RKO (cell line): ENCODE measurements at regions not wholly inside any gene's neighbourhood (a gene's known extent, or its start where the extent isn't known, plus 50 kb on each side); places are given as distances from the start of the nearest gene placed in this dataset.

Experiments used
- DNase-seq: peaks from one replicate; pipeline ENCODE4 v3.0.0-alpha.2; 2016; ENCODE audit warnings: low spot score

GRCh38 chr6:84524636-84525035 lies 239.8 kb downstream of the TBX18 start:
- peak; percentile 23 for DNase-seq

GRCh38 chr6:84522135-84522549 lies 242.3 kb downstream of the TBX18 start:
- peak; percentile 52 for DNase-seq

DNA sequence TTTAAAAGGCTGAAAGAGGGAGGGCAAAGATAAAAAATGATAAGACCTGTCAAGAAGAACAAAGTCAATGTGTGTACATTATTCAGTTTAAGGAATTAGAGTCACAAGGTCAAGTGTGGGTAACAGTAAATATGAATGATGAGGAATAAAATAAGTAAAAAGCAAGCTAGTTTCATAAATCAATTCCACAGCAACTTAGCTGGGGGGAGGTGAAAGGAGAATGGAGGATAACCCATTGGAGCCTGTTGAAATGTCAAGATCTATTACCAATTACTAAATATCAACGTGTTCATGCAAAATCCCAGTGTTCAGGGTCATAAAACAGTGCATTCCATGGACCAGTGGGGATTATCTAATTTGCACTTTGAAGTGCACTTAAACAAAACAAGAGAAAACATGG lies 242.9 kb downstream of the TBX18 start:
- no peak for DNase-seq

GRCh38 chr6:84517741-84518530 lies 246.5 kb downstream of the TBX18 start:
- no peak for DNase-seq

- no peak for DNase-seq
Observed at GRCh38 chr6:84516154-84516553, 248.2 kb downstream of the TBX18 start.

DNA sequence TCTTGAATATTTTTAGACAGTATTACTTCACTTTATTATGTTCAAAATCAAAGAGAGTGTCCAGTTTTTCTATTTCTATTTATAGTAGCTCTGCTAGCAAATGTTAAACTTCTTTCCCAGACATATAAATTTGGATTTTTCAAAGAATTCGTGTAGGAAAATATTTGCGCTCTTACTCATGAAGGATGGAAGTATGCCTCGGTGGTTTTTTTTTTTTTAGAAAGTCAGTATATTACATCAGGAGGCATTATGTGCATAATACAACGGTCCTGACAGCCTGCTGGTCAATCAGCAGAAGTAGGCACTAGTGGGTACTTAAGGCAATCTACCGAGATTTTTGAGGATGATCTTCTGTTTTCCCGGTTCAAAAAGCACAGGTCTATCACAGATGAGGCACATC lies 249.3 kb downstream of the TBX18 start:
- no peak for DNase-seq

GRCh38 chr6:84514089-84514971 lies 250.1 kb downstream of the TBX18 start:
- DNase-seq, result no peak

DNA sequence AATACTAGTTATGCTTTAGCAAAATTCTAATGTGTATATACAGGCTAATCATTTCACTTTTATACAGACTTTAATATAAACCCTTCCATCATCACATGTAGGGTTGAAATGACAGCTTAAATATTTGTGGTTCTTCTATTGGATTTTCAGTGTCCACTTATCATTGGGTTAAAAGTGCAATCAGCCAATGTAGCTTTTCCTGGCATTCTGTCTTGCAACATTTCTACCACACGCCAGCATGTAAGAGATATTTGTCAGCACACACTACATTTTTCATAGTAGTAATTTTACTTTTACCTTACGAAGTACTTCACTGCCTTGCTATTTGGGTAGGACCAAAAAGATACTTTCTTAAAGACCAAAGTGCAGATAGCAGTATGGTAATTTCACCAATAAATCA lies 252.0 kb downstream of the TBX18 start:
- DNase-seq, result no peak

- no peak for DNase-seq
Observed at GRCh38 chr6:84511929-84512328, 252.5 kb downstream of the TBX18 start.

- DNase-seq, result no peak
Observed at GRCh38 chr6:84508981-84509380, 255.4 kb downstream of the TBX18 start.

- DNase-seq, result no peak
Observed at GRCh38 chr6:84508334-84508733, 256.1 kb downstream of the TBX18 start.

GRCh38 chr6:84504025-84504424 lies 260.4 kb downstream of the TBX18 start:
- DNase-seq, result no peak

- DNase-seq, result no peak
Observed at GRCh38 chr6:84501315-84501714, 263.1 kb downstream of the TBX18 start.

GRCh38 chr6:84500726-84501125 lies 263.7 kb downstream of the TBX18 start:
- DNase-seq, result no peak

- no peak for DNase-seq
Observed at GRCh38 chr6:84498905-84499304, 265.5 kb downstream of the TBX18 start.

DNA sequence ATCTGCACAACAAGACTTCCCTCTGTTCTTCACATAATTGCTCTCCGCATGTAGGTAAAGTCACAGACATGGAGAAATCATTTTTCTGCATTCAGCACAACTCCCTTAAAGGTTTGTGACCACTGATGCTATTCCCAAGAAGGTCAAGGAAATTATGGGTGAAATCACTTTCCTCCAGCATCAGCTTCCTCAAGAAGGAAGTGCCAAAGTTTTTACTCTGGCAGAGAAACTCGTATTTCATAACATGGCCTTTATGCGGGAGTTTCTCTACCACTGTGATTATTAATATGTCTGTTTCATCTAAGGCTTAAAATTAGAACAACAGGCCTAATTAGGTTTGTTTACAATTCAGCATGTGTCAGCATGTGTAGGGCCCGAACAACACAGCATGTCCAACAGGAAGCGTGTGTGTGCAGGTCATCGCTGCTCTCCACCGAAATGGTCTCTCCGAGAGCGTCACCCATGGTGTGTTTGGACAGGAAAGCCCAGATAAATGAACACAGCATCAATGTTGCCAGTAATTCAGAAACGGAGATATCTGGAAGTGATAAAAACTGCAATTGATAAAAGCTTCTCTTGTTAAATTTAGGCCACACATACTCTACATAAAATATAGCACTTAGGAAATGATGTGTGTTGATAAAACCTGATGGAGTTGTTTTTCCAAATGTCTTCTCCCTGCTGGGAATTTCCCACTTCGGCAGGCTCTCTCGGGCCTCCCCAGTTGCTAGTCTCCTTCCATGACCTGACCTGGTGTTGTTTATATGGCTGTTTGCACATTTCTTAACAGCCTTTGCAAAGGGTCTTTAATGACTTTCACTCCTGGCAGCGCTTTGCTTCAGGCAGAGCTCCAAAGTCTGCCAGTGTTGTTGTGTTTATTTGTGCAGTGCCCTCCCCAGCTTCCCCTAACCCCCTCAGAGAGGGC lies 265.1 kb upstream of the CEP162 start:
- no peak for DNase-seq

DNA sequence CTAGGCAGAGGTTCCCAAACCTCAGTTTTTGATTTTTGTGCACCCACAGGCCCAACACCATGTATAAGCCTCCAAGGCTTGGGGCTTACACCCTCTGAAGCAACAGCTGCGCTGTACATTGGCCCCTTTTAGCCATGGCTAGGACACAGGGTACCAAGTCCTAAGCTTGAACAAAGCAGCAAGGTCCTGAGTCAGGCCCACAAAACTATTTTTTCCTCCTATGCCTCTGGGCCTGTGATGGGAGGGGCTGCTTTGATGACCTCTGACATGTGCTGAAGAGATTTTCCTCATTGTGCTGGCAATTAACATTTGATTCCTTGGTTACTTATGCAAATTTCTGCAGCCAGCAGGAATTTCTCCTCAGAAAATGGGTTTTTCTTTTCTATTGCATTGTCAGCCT lies 262.2 kb upstream of the CEP162 start:
- no peak for DNase-seq

DNA sequence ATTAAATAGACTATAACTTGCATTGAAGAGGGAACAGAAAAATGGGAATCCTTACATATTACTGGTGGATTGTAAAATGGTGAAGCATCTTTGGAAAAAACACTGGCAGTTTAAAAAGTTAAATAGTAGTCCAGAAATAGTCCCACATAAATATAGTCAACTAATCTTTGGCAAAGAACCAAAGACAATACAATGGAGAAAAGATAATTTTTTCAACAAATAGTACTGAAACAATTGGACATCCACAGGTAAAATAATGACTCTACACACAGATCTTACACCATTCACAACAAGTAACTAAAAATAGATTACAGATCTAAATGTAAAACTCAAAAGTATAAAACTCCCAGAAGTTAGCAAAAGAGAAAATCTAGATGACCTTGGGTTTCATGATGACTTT lies 259.1 kb upstream of the CEP162 start:
- no peak for DNase-seq

GRCh38 chr6:84469144-84469543 lies 241.7 kb upstream of the CEP162 start:
- no peak for DNase-seq

GRCh38 chr6:84467296-84467695 lies 239.9 kb upstream of the CEP162 start:
- no peak for DNase-seq

- peak; percentile 55 for DNase-seq
Observed at GRCh38 chr6:84466511-84466910, 239.1 kb upstream of the CEP162 start.

DNA sequence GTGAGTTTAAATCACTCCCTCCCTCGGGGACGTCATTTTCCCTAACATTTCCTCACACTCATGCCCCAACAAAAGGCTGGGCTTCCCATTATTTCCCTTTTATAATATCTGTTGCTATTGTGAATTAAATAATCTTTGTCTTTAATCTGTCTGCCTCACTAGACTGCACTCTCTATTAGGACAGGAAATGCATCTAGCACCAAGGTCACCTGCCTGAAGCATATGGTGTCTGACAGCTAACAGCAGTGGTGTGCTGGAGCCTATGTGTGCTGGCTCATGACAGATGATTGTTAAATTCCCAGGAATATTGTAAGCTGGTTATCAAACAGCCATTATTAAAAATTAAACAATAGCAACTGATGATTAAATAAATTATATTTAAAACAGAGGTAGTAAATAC lies 237.0 kb upstream of the CEP162 start:
- no peak for DNase-seq
